ENCODE measurements at regions not wholly inside any gene's neighbourhood (a gene's known extent, or its start where the extent isn't known, plus 50 kb on each side); places are given as distances from the start of the nearest gene placed in this dataset.

DNA sequence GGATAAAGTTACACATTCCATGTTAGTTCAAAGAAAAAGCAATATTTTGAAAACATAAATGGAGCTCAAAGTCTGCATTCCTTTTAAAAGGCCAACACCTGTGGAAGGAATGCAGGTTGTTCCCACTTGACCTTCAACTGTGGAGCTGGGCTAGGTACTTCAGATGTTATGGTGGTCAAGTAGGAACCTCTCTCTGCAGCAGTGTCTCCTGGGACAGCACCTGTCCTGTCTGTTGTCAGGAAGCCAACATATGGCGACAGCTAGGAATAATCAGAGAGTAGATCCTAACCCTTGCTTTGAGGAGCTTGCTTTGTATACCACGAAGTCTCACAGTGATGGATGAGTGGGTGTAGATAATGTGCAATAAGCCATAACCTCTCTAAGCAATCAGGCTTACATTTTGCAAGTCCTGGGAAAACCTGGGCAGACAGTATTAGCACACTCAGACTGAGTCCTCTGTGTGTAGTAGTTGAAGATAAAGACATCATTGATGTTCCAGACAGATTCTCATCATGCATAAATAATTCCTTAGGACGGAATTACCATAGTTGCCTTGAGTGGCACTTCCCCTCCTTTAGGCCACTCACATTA, 347.5 kb downstream of the PRL start:
- H3K9ac ChIP-seq (ENCODE audit: low read depth, low read length, poor library complexity, severe bottlenecking), result no peak overlapping the region
- H3K27me3 ChIP-seq (ENCODE audit: insufficient read depth, low read length, poor library complexity, severe bottlenecking), result no peaks in the 10 kb centered on the region
- H4K20me1 ChIP-seq (ENCODE audit: insufficient read depth, low read length, poor library complexity, severe bottlenecking), result peaks cover 50% of the 10 kb centered on the region
- peaks cover 90% of the 10 kb centered on the region for H3K79me2 ChIP-seq (ENCODE audit: insufficient read depth, low read length)
- no peak overlapping the region for H3K4me3 ChIP-seq (ENCODE audit: low read length, poor library complexity, severe bottlenecking)
- peak overlapping the region; percentile 54 for H3K4me2 ChIP-seq (ENCODE audit: low read depth, low read length, poor library complexity, severe bottlenecking)
- no peaks in the 10 kb centered on the region for H3K9me3 ChIP-seq (ENCODE audit: insufficient read depth, low read depth, low read length)
- peaks cover 23% of the 10 kb centered on the region; the same call in 1 of the 2 replicates for H3K36me3 ChIP-seq (ENCODE audit: insufficient read depth, low read length)
- TF ChIP-seq EZH2phosphoT487 (IDR thresholded peaks at IDR 0.05; ENCODE audit: borderline replicate concordance), result no peak
- TF ChIP-seq, protein P1, sequence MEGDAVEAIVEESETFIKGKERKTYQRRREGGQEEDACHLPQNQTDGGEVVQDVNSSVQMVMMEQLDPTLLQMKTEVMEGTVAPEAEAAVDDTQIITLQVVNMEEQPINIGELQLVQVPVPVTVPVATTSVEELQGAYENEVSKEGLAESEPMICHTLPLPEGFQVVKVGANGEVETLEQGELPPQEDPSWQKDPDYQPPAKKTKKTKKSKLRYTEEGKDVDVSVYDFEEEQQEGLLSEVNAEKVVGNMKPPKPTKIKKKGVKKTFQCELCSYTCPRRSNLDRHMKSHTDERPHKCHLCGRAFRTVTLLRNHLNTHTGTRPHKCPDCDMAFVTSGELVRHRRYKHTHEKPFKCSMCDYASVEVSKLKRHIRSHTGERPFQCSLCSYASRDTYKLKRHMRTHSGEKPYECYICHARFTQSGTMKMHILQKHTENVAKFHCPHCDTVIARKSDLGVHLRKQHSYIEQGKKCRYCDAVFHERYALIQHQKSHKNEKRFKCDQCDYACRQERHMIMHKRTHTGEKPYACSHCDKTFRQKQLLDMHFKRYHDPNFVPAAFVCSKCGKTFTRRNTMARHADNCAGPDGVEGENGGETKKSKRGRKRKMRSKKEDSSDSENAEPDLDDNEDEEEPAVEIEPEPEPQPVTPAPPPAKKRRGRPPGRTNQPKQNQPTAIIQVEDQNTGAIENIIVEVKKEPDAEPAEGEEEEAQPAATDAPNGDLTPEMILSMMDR (conservative IDR thresholded peaks at IDR 0.05; ENCODE audit: low read length), result no peak
- H3K4me1 ChIP-seq (ENCODE audit: insufficient read depth, low read length, poor library complexity, severe bottlenecking), result peaks cover 74% of the 10 kb centered on the region
- no peak overlapping the region for H2AFZ ChIP-seq (ENCODE audit: low read length)
- H3F3A ChIP-seq (ENCODE audit: low read depth), result no peaks in the 10 kb centered on the region
- H3K9me2 ChIP-seq (replicated peaks; ENCODE audit: low read depth, low read length), result no peaks in the 10 kb centered on the region

DNA sequence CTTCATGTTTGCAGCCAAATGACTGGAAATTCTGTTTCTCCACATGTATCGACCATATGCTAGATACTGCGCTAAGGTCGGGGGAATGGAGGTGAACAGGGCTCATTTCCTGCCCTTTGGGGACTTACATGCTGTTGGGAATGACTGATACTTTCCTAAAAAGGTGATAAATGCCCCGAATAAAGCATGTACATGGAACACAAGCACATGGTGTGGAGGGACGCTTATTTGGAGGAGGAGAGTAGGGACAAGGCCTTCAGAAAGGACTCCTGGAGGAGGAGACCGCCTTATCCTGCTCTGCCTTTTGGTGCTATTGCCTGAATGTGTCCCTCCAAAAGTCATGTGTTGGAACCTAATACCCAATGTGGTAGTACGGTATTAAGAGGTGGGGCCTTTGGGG, 344.5 kb downstream of the PRL start:
- Histone ChIP-seq H3K36me3 (ENCODE audit: insufficient read depth, low read length) (peaks cover 38% of the 10 kb centered on the region; the same call in 1 of the 2 replicates), H3K9me3 (ENCODE audit: insufficient read depth, low read depth, low read length) (no peaks in the 10 kb centered on the region), H3K9me2 (replicated peaks; ENCODE audit: low read depth, low read length) (no peaks in the 10 kb centered on the region), H3K4me3 (ENCODE audit: low read length, poor library complexity, severe bottlenecking) (no peak overlapping the region), H3K27me3 (ENCODE audit: insufficient read depth, low read length, poor library complexity, severe bottlenecking) (no peaks in the 10 kb centered on the region), H3K4me2 (ENCODE audit: low read depth, low read length, poor library complexity, severe bottlenecking) (no peak overlapping the region), H3K4me1 (ENCODE audit: insufficient read depth, low read length, poor library complexity, severe bottlenecking) (peaks cover 57% of the 10 kb centered on the region), H3K9ac (ENCODE audit: low read depth, low read length, poor library complexity, severe bottlenecking) (no peak overlapping the region), H4K20me1 (ENCODE audit: insufficient read depth, low read length, poor library complexity, severe bottlenecking) (peaks cover 44% of the 10 kb centered on the region), H2AFZ (ENCODE audit: low read length) (no peak overlapping the region), H3K79me2 (ENCODE audit: insufficient read depth, low read length) (peaks cover 94% of the 10 kb centered on the region), H3F3A (ENCODE audit: low read depth) (no peaks in the 10 kb centered on the region)
- TF ChIP-seq, protein P1 (conservative IDR thresholded peaks at IDR 0.05; ENCODE audit: low read length), result no peak
- TF ChIP-seq EZH2phosphoT487 (IDR thresholded peaks at IDR 0.05; ENCODE audit: borderline replicate concordance), result no peak

- Histone ChIP-seq H3K9ac (ENCODE audit: low read depth, low read length, poor library complexity, severe bottlenecking) (peak overlapping the region; percentile 34), H3K9me2 (replicated peaks; ENCODE audit: low read depth, low read length) (no peaks in the 10 kb centered on the region), H2AFZ (ENCODE audit: low read length) (no peak overlapping the region), H3K79me2 (ENCODE audit: insufficient read depth, low read length) (peaks cover 92% of the 10 kb centered on the region), H3K4me2 (ENCODE audit: low read depth, low read length, poor library complexity, severe bottlenecking) (peak overlapping the region; percentile 35), H3F3A (ENCODE audit: low read depth) (no peaks in the 10 kb centered on the region), H3K27me3 (ENCODE audit: insufficient read depth, low read length, poor library complexity, severe bottlenecking) (no peaks in the 10 kb centered on the region), H3K4me1 (ENCODE audit: insufficient read depth, low read length, poor library complexity, severe bottlenecking) (peaks cover 40% of the 10 kb centered on the region), H3K36me3 (ENCODE audit: insufficient read depth, low read length) (peaks cover 42% of the 10 kb centered on the region; the same call in 1 of the 2 replicates), H4K20me1 (ENCODE audit: insufficient read depth, low read length, poor library complexity, severe bottlenecking) (peaks cover 29% of the 10 kb centered on the region), H3K4me3 (ENCODE audit: low read length, poor library complexity, severe bottlenecking) (no peak overlapping the region), H3K9me3 (ENCODE audit: insufficient read depth, low read depth, low read length) (no peaks in the 10 kb centered on the region)
- TF ChIP-seq, protein P1 (conservative IDR thresholded peaks at IDR 0.05; ENCODE audit: low read length), result no peak
- TF ChIP-seq EZH2phosphoT487 (IDR thresholded peaks at IDR 0.05; ENCODE audit: borderline replicate concordance), result no peak
Observed at GRCh38 chr6:21953831-21954801, 342.7 kb downstream of the PRL start.

All from Loucy (cell line).